ENCODE measurements at regions not wholly inside any gene's neighbourhood (a gene's known extent, or its start where the extent isn't known, plus 50 kb on each side); places are given as distances from the start of the nearest gene placed in this dataset.

- no peak overlapping the region for H3K4me3 ChIP-seq
- ATAC-seq (ENCODE audit: insufficient read depth, low FRiP score) (no peak), DNase-seq (no peak)
- no peaks in the 10 kb centered on the region for H3K36me3 ChIP-seq (ENCODE audit: control insufficient read depth in 4 of 4, insufficient read depth in 4 of 4, low read length in 4 of 4)
- no peaks in the 10 kb centered on the region for H3K27me3 ChIP-seq (ENCODE audit: control insufficient read depth in 3 of 3, insufficient read depth in 3 of 3, low read length in 2 of 3)
- H3K9ac ChIP-seq (ENCODE audit: insufficient read depth in 1 of 2, low read length in 2 of 2): no peak overlapping the region
- H3K4me1 ChIP-seq (ENCODE audit: control insufficient read depth in 5 of 5, insufficient read depth in 5 of 5, low read length in 5 of 5): no peaks in the 10 kb centered on the region
- H3K9me3 ChIP-seq (ENCODE audit: control insufficient read depth in 4 of 4, insufficient read depth in 3 of 4, low read length in 3 of 4): peaks cover 0 to 6% (median 0%) of the 10 kb centered on the region in 4 donors
- TF ChIP-seq CTCF (IDR thresholded peaks at IDR 0.05; ENCODE audit: control extremely low read depth, extremely low read depth): no peak
- WGBS, 2 donors: 83 to 96% methylated on average over 3 of the region's 3 CpGs
- no peak overlapping the region for H3K27ac ChIP-seq (ENCODE audit: low read depth in 1 of 2, low read length in 1 of 2)
Observed at GRCh38 chr11:23719016-23719415, 777.8 kb upstream of the LUZP2 start.

GRCh38 chr11:23723861-23724260 lies 773.0 kb upstream of the LUZP2 start:
- Histone ChIP-seq H3K4me3 (no peak overlapping the region), H3K36me3 (ENCODE audit: control insufficient read depth in 4 of 4, insufficient read depth in 4 of 4, low read length in 4 of 4) (no peaks in the 10 kb centered on the region), H3K27ac (ENCODE audit: low read depth in 1 of 2, low read length in 1 of 2) (no peak overlapping the region), H3K4me1 (ENCODE audit: control insufficient read depth in 5 of 5, insufficient read depth in 5 of 5, low read length in 5 of 5) (no peaks in the 10 kb centered on the region), H3K9me3 (ENCODE audit: control insufficient read depth in 4 of 4, insufficient read depth in 3 of 4, low read length in 3 of 4) (peaks cover 0 to 3% (median 0%) of the 10 kb centered on the region in 4 donors), H3K27me3 (ENCODE audit: control insufficient read depth in 3 of 3, insufficient read depth in 3 of 3, low read length in 2 of 3) (no peaks in the 10 kb centered on the region), H3K9ac (ENCODE audit: insufficient read depth in 1 of 2, low read length in 2 of 2) (no peak overlapping the region)
- ATAC-seq (ENCODE audit: insufficient read depth, low FRiP score): no peak
- no peak for DNase-seq
- 89 to 91% methylated on average over 1 of the region's 1 CpG for WGBS, 2 donors
- TF ChIP-seq CTCF (IDR thresholded peaks at IDR 0.05; ENCODE audit: control extremely low read depth, extremely low read depth): no peak

GRCh38 chr11:23725752-23726151 lies 771.1 kb upstream of the LUZP2 start:
- no peaks in the 10 kb centered on the region for H3K4me1 ChIP-seq (ENCODE audit: control insufficient read depth in 5 of 5, insufficient read depth in 5 of 5, low read length in 5 of 5)
- peaks cover 0 to 4% (median 1%) of the 10 kb centered on the region in 4 donors for H3K9me3 ChIP-seq (ENCODE audit: control insufficient read depth in 4 of 4, insufficient read depth in 3 of 4, low read length in 3 of 4)
- no peak overlapping the region for H3K9ac ChIP-seq (ENCODE audit: insufficient read depth in 1 of 2, low read length in 2 of 2)
- H3K27me3 ChIP-seq (ENCODE audit: control insufficient read depth in 3 of 3, insufficient read depth in 3 of 3, low read length in 2 of 3): no peaks in the 10 kb centered on the region
- no peak for TF ChIP-seq CTCF (IDR thresholded peaks at IDR 0.05; ENCODE audit: control extremely low read depth, extremely low read depth)
- no peak overlapping the region for H3K4me3 ChIP-seq
- H3K36me3 ChIP-seq (ENCODE audit: control insufficient read depth in 4 of 4, insufficient read depth in 4 of 4, low read length in 4 of 4): no peaks in the 10 kb centered on the region
- DNase-seq: no peak
- no peak overlapping the region for H3K27ac ChIP-seq (ENCODE audit: low read depth in 1 of 2, low read length in 1 of 2)
- ATAC-seq (ENCODE audit: insufficient read depth, low FRiP score): no peak
- WGBS, 2 donors: 93 to 96% methylated on average over 5 of the region's 5 CpGs

GRCh38 chr11:23727387-23727786 lies 769.5 kb upstream of the LUZP2 start:
- Histone ChIP-seq H3K27me3 (ENCODE audit: control insufficient read depth in 3 of 3, insufficient read depth in 3 of 3, low read length in 2 of 3) (no peaks in the 10 kb centered on the region), H3K9ac (ENCODE audit: insufficient read depth in 1 of 2, low read length in 2 of 2) (no peak overlapping the region), H3K4me1 (ENCODE audit: control insufficient read depth in 5 of 5, insufficient read depth in 5 of 5, low read length in 5 of 5) (no peaks in the 10 kb centered on the region), H3K36me3 (ENCODE audit: control insufficient read depth in 4 of 4, insufficient read depth in 4 of 4, low read length in 4 of 4) (no peaks in the 10 kb centered on the region), H3K9me3 (ENCODE audit: control insufficient read depth in 4 of 4, insufficient read depth in 3 of 4, low read length in 3 of 4) (peaks cover 0 to 4% (median 1%) of the 10 kb centered on the region in 4 donors), H3K4me3 (no peak overlapping the region), H3K27ac (ENCODE audit: low read depth in 1 of 2, low read length in 1 of 2) (no peak overlapping the region)
- DNase-seq (no peak), ATAC-seq (ENCODE audit: insufficient read depth, low FRiP score) (no peak)
- TF ChIP-seq CTCF (IDR thresholded peaks at IDR 0.05; ENCODE audit: control extremely low read depth, extremely low read depth): no peak

Measured in lung (tissue), 11 donors.